MM.1S (cell line): ENCODE measurements at regions not wholly inside any gene's neighbourhood (a gene's known extent, or its start where the extent isn't known, plus 50 kb on each side); places are given as distances from the start of the nearest gene placed in this dataset.

Experiments
- DNase-seq: peaks from one replicate; pipeline ENCODE4 v3.0.0-alpha.2; 2015
- H2AFZ ChIP-seq: fragments of 300-600 bp; sonication (generic); 2 replicates; pipeline ENCODE4 v1.6.0; 2016; ENCODE audit warnings: antibody characterized with exemption, low read length
- H3F3A ChIP-seq: fragments of 300-600 bp; sonication (generic); 2 replicates; pipeline ENCODE4 v1.6.1; 2016; ENCODE audit warnings: mild to moderate bottlenecking, antibody characterized with exemption, low read length, moderate library complexity, mixed read lengths; ENCODE audit not compliant: insufficient read depth
- H3K27ac ChIP-seq: fragments of 300-600 bp; sonication (generic); 2 replicates; pipeline ENCODE4 v1.5.1; 2016; ENCODE audit warnings: mild to moderate bottlenecking, low read length
- H3K27me3 ChIP-seq: fragments of 300-600 bp; sonication (generic); replicated peaks from 2 replicates; pipeline ENCODE4 v1.6.0; 2016; ENCODE audit warnings: low read length; ENCODE audit not compliant: insufficient read depth
- H3K36me3 ChIP-seq: fragments of 300-600 bp; sonication (generic); replicated peaks from 2 replicates; pipeline ENCODE4 v1.6.1; 2016; ENCODE audit warnings: mild to moderate bottlenecking, low read length, mixed read lengths; ENCODE audit not compliant: insufficient read depth
- H3K4me1 ChIP-seq: fragments of 300-600 bp; sonication (generic); 2 replicates; pipeline ENCODE4 v1.6.1; 2016; ENCODE audit warnings: low read length, mixed read lengths
- H3K4me2 ChIP-seq: fragments of 300-600 bp; sonication (generic); 2 replicates; pipeline ENCODE4 v1.6.0; 2016; ENCODE audit warnings: low read depth, low read length
- H3K4me3 ChIP-seq: fragments of 300-600 bp; sonication (generic); 2 replicates; pipeline ENCODE4 v1.5.1; 2016; ENCODE audit warnings: low read length, mixed read lengths
- H3K79me2 ChIP-seq: fragments of 300-600 bp; sonication (generic); 2 replicates; pipeline ENCODE4 v1.6.1; 2016; ENCODE audit warnings: mixed run types, low read length, mixed read lengths
- H3K9ac ChIP-seq: fragments of 300-600 bp; sonication (generic); 2 replicates; pipeline ENCODE4 v1.6.1; 2016; ENCODE audit warnings: low read length, mixed read lengths
- H3K9me2 ChIP-seq: fragments of 300-600 bp; sonication (generic); replicated peaks from 2 replicates; pipeline ENCODE4 v1.6.1; 2016; ENCODE audit warnings: mild to moderate bottlenecking, low read length, mixed read lengths; ENCODE audit not compliant: insufficient read depth
- H3K9me3 ChIP-seq: fragments of 300-600 bp; sonication (generic); replicated peaks from 2 replicates; pipeline ENCODE4 v1.6.1; 2016; ENCODE audit warnings: mild to moderate bottlenecking, low read length, mixed read lengths; ENCODE audit not compliant: insufficient read depth
- H4K20me1 ChIP-seq: fragments of 300-600 bp; sonication (generic); 2 replicates; pipeline ENCODE4 v1.6.1; 2016; ENCODE audit warnings: mild to moderate bottlenecking, low read length, moderate library complexity, mixed read lengths; ENCODE audit not compliant: insufficient read depth
- CTCF ChIP-seq: fragments of 300-600 bp; sonication (generic); IDR thresholded peaks from 2 replicates; pipeline ENCODE4 v1.5.1; 2016; ENCODE audit warnings: antibody characterized with exemption, low read length, mixed read lengths
- EZH2 ChIP-seq: fragments of 300-600 bp; sonication (generic); optimal IDR thresholded peaks from 2 replicates; pipeline ENCODE3; 2017; ENCODE audit warnings: low read depth, mild to moderate bottlenecking, antibody characterized with exemption, low read length, mixed read lengths
- EZH2phosphoT487 ChIP-seq: fragments of 300-600 bp; sonication (generic); IDR thresholded peaks from 2 replicates; pipeline ENCODE4 v1.6.1; 2018; ENCODE audit warnings: antibody characterized with exemption, low read length

DNA sequence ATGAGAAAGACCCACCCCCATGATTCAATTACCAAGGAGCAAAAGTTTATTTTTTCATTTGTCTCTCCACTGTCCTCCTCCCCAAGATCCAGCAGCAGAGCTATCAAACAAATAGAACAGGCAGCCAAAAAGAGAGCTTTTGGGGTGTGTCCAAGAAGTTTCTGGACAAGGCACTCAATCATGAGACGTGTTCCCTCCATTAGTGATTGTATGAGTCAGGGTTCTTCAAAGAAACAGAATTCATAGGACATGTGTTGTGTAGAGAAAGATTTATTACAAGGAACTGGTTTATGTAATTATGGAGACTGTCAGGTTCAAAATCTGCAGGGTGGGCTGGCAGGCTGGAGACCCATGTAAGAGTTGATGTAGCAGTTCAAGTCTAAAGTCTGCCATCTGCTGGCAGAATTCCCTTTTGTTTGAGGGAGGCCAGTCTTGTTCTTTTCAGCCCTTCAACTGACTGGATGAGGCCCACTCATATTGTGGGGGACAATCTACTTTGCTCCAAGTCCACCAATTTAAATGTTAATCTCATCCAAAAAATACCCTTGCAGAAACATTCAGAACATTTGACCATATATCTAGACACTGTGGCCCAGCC is 248.1 kb upstream of the OPRM1 start:
- no peaks in the 10 kb centered on the region for H3K4me1 ChIP-seq
- H3K4me3 ChIP-seq: no peak overlapping the region
- no peaks in the 10 kb centered on the region for H3K79me2 ChIP-seq
- H3K27ac ChIP-seq: no peak overlapping the region
- no peaks in the 10 kb centered on the region for H3K36me3 ChIP-seq
- H3K9ac ChIP-seq: no peak overlapping the region
- TF ChIP-seq EZH2phosphoT487 (no peak), CTCF (no peak), EZH2 (no peak)
- H3K4me2 ChIP-seq: no peak overlapping the region
- DNase-seq: no peak
- H4K20me1 ChIP-seq: no peaks in the 10 kb centered on the region
- H3K27me3 ChIP-seq: no peaks in the 10 kb centered on the region
- no peak overlapping the region for H2AFZ ChIP-seq
- no peaks in the 10 kb centered on the region for H3K9me3 ChIP-seq
- no peaks in the 10 kb centered on the region for H3F3A ChIP-seq
- no peaks in the 10 kb centered on the region for H3K9me2 ChIP-seq

DNA sequence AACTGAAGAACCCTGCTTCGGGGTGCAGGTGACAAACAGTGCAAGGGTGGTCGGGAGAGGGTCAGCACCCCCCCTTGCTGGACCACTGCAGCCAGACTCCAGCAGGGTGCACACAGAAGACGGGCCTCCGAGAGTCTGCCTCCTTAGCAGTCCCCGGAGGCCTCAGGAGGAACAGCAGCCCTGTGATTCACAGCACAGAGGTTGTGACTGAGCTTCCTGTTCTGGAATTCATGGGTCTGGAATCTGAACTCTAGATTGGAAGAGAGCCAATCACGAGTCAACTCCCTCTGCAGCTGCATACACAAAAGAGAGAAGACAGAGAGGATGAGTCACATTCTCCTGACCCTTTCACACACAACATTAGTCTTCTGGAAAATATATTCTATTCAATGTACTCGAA is 249.0 kb upstream of the OPRM1 start:
- Histone ChIP-seq H3F3A (no peaks in the 10 kb centered on the region), H3K36me3 (no peaks in the 10 kb centered on the region), H3K9ac (no peak overlapping the region), H3K27me3 (no peaks in the 10 kb centered on the region), H3K9me3 (no peaks in the 10 kb centered on the region), H3K9me2 (no peaks in the 10 kb centered on the region), H3K4me1 (no peaks in the 10 kb centered on the region), H3K4me2 (no peak overlapping the region), H3K27ac (no peak overlapping the region), H3K79me2 (no peaks in the 10 kb centered on the region), H3K4me3 (no peak overlapping the region), H4K20me1 (no peaks in the 10 kb centered on the region), H2AFZ (no peak overlapping the region)
- no peak for DNase-seq
- TF ChIP-seq CTCF (no peak), EZH2 (no peak), EZH2phosphoT487 (no peak)

DNA sequence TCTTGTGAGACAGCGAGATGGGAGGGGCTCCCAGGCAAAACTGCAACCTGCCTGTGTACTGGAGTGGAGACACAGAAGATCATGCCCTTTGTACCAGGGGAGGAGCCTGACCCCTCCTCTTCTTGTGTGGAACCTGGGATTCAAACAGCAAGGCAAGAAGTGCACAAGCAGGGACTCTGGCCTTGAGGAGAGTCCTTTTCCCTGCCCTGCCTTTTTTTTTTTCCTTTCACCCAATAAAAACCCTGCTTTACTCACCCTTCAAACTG is 251.8 kb upstream of the OPRM1 start:
- DNase-seq: no peak
- H3K4me3 ChIP-seq: no peak overlapping the region
- no peak overlapping the region for H3K9ac ChIP-seq
- no peaks in the 10 kb centered on the region for H3K4me1 ChIP-seq
- H3K27ac ChIP-seq: no peak overlapping the region
- H3K27me3 ChIP-seq: no peaks in the 10 kb centered on the region
- TF ChIP-seq EZH2phosphoT487: no peak
- no peak for TF ChIP-seq CTCF
- no peak for TF ChIP-seq EZH2
- no peaks in the 10 kb centered on the region for H3K9me3 ChIP-seq
- no peaks in the 10 kb centered on the region for H4K20me1 ChIP-seq
- no peaks in the 10 kb centered on the region for H3K9me2 ChIP-seq
- no peaks in the 10 kb centered on the region for H3K36me3 ChIP-seq
- H3K4me2 ChIP-seq: no peak overlapping the region
- no peaks in the 10 kb centered on the region for H3F3A ChIP-seq
- no peaks in the 10 kb centered on the region for H3K79me2 ChIP-seq
- H2AFZ ChIP-seq: no peak overlapping the region

GRCh38 chr6:153781306-153781705 is 257.7 kb upstream of the OPRM1 start:
- Histone ChIP-seq H2AFZ (no peak overlapping the region), H3K27ac (no peak overlapping the region), H3K36me3 (no peaks in the 10 kb centered on the region), H3K9me2 (no peaks in the 10 kb centered on the region), H3K9ac (no peak overlapping the region), H3K4me2 (no peak overlapping the region), H3K4me1 (no peaks in the 10 kb centered on the region), H3K4me3 (no peak overlapping the region), H3K79me2 (no peaks in the 10 kb centered on the region), H4K20me1 (no peaks in the 10 kb centered on the region), H3K9me3 (no peaks in the 10 kb centered on the region), H3F3A (no peaks in the 10 kb centered on the region), H3K27me3 (no peaks in the 10 kb centered on the region)
- TF ChIP-seq EZH2: no peak
- no peak for TF ChIP-seq EZH2phosphoT487
- TF ChIP-seq CTCF: no peak
- no peak for DNase-seq
